GM23338 (cell line): ENCODE measurements at regions not wholly inside any gene's neighbourhood (a gene's known extent, or its start where the extent isn't known, plus 50 kb on each side); places are given as distances from the start of the nearest gene placed in this dataset.
"Not testable (repeated sequence)": the region's sequence is repeated elsewhere in the genome, so short reads cannot be mapped to it uniquely, and the experiment has no call there.

Source experiments
- ATAC-seq: fragments of 200-7000 bp; cut with Tn5 transposase; 3 replicates; pipeline ENCODE4 v1.9.1; 2020
- DNase-seq: peaks from one replicate; pipeline ENCODE4 v3.0.0-alpha.2; 2015; ENCODE audit warnings: low spot score
- H2AFZ ChIP-seq: fragments of 200-600 bp; sonication (generic); 2 replicates; pipeline ENCODE4 v1.8.0; 2016; ENCODE audit warnings: antibody characterized with exemption, mild to moderate bottlenecking, moderate library complexity
- H3F3A ChIP-seq: fragments of 200-600 bp; sonication (generic); replicated peaks from 2 replicates; pipeline ENCODE4 v1.8.0; 2017; ENCODE audit warnings: antibody characterized with exemption, mixed run types, low read depth
- H3K27ac ChIP-seq: fragments of 200-600 bp; sonication (generic); 2 replicates; pipeline ENCODE4 v1.6.1; 2016; ENCODE audit warnings: low read depth
- H3K27me3 ChIP-seq: fragments of 200-600 bp; sonication (generic); 2 replicates; pipeline ENCODE4 v1.8.0; 2016; ENCODE audit warnings: mild to moderate bottlenecking, mixed run types, moderate library complexity; ENCODE audit not compliant: insufficient read depth
- H3K36me3 ChIP-seq: fragments of 200-600 bp; sonication (generic); 2 replicates; pipeline ENCODE4 v1.8.0; 2016; ENCODE audit warnings: mild to moderate bottlenecking; ENCODE audit not compliant: insufficient read depth
- H3K4me1 ChIP-seq: fragments of 200-600 bp; sonication (generic); 2 replicates; pipeline ENCODE4 v1.8.0; 2016; ENCODE audit warnings: mild to moderate bottlenecking, moderate library complexity; ENCODE audit not compliant: insufficient read depth
- H3K4me2 ChIP-seq: fragments of 200-600 bp; sonication (generic); 2 replicates; pipeline ENCODE4 v1.7.1; 2017; ENCODE audit warnings: mixed run types
- H3K4me3 ChIP-seq: fragments of 200-600 bp; sonication (generic); 2 replicates; pipeline ENCODE4 v1.6.1; 2016; ENCODE audit warnings: mixed run types
- H3K79me2 ChIP-seq: fragments of 200-600 bp; sonication (generic); replicated peaks from 2 replicates; pipeline ENCODE4 v1.8.0; 2017; ENCODE audit warnings: mild to moderate bottlenecking; ENCODE audit not compliant: insufficient read depth
- H3K9me2 ChIP-seq: fragments of 200-600 bp; sonication (generic); 2 replicates; pipeline ENCODE4 v1.8.0; 2017; ENCODE audit not compliant: insufficient read depth
- H4K20me1 ChIP-seq: fragments of 200-600 bp; sonication (generic); replicated peaks from 2 replicates; pipeline ENCODE4 v1.8.0; 2017; ENCODE audit warnings: mild to moderate bottlenecking; ENCODE audit not compliant: insufficient read depth
- H3K27ac Mint-ChIP-seq: 2 replicates; pipeline ENCODE4 v1.8.0; 2020; ENCODE audit warnings: inconsistent platforms, mild to moderate bottlenecking, moderate library complexity, mixed read lengths
- H3K27me3 Mint-ChIP-seq: 3 replicates; pipeline ENCODE4 v1.8.0; 2022; ENCODE audit warnings: low read depth, mild to moderate bottlenecking, moderate library complexity, mixed read lengths, inconsistent platforms; ENCODE audit not compliant: insufficient read depth, poor library complexity
- H3K36me3 Mint-ChIP-seq: 3 replicates; pipeline ENCODE4 v1.8.0; 2021; ENCODE audit warnings: low read depth, mild to moderate bottlenecking, inconsistent platforms, moderate library complexity, mixed read lengths
- H3K4me1 Mint-ChIP-seq: 3 replicates; pipeline ENCODE4 v1.8.0; 2020; ENCODE audit warnings: mild to moderate bottlenecking, inconsistent platforms, mixed read lengths
- H3K4me3 Mint-ChIP-seq: 3 replicates; pipeline ENCODE4 v1.8.0; 2021; ENCODE audit warnings: moderate library complexity, mild to moderate bottlenecking, inconsistent platforms, mixed read lengths
- H3K9me3 Mint-ChIP-seq: 3 replicates; pipeline ENCODE4 v1.8.0; 2020; ENCODE audit warnings: moderate library complexity, mild to moderate bottlenecking, inconsistent platforms, mixed read lengths
- CREB1 ChIP-seq: fragments of 250-450 bp; sonication (Bioruptor Pico); IDR thresholded peaks from 2 replicates; pipeline ENCODE4 v1.5.0; 2020; ENCODE audit warnings: low read depth, mild to moderate bottlenecking, moderate library complexity
- ETS1 ChIP-seq: IDR thresholded peaks from 2 replicates; pipeline ENCODE4 v1.6.1; 2016; ENCODE audit warnings: antibody characterized with exemption
- EZH2 ChIP-seq: fragments of 200-600 bp; sonication (generic); IDR thresholded peaks from one replicate; pipeline ENCODE4 v1.8.0; 2017; ENCODE audit warnings: antibody characterized with exemption, mild to moderate bottlenecking, low read depth; ENCODE audit not compliant: unreplicated experiment
- EZH2phosphoT487 ChIP-seq: fragments of 200-600 bp; sonication (generic); IDR thresholded peaks from one replicate; pipeline ENCODE4 v1.8.1; 2018; ENCODE audit warnings: antibody characterized with exemption; ENCODE audit not compliant: unreplicated experiment
- JUNB ChIP-seq: IDR thresholded peaks from one replicate; pipeline ENCODE4 v1.6.1; 2016; ENCODE audit warnings: antibody characterized with exemption; ENCODE audit not compliant: unreplicated experiment
- NANOG ChIP-seq: IDR thresholded peaks from 2 replicates; pipeline ENCODE4 v1.6.1; 2016; ENCODE audit warnings: antibody characterized with exemption, borderline replicate concordance
- POLR2AphosphoS5 ChIP-seq: IDR thresholded peaks from 2 replicates; pipeline ENCODE4 v1.6.1; 2016; ENCODE audit warnings: antibody characterized with exemption, low read depth
- STAT1 ChIP-seq: IDR thresholded peaks from one replicate; pipeline ENCODE4 v1.6.1; 2016; ENCODE audit warnings: antibody characterized with exemption; ENCODE audit not compliant: unreplicated experiment
- ZNF114 ChIP-seq: fragments of 250-450 bp; sonication (Bioruptor Pico); IDR thresholded peaks from 2 replicates; pipeline ENCODE4 v1.5.0; 2020; ENCODE audit warnings: mild to moderate bottlenecking, moderate library complexity
- ZNF331 ChIP-seq: fragments of 250-450 bp; sonication (Bioruptor Pico); IDR thresholded peaks from 2 replicates; pipeline ENCODE4 v1.5.0; 2020; ENCODE audit warnings: low read depth, mild to moderate bottlenecking, moderate library complexity
- ZNF462 ChIP-seq: fragments of 250-450 bp; sonication (Bioruptor Pico); IDR thresholded peaks from 2 replicates; pipeline ENCODE4 v1.5.0; 2020; ENCODE audit warnings: mild to moderate bottlenecking, moderate library complexity
- TF ChIP-seq, protein P1 (sequence below): IDR thresholded peaks from one replicate; pipeline ENCODE4 v1.6.1; 2018; ENCODE audit warnings: antibody characterized with exemption; ENCODE audit not compliant: unreplicated experiment

GRCh38 chr5:164251781-164252180, 746.4 kb downstream of the MAT2B start:
- peaks cover 11% of the 10 kb centered on the region for H3K4me1 ChIP-seq
- peaks cover 24% of the 10 kb centered on the region for H3K4me1 Mint-ChIP-seq
- DNase-seq, H3K36me3 Mint-ChIP-seq, H3K79me2 ChIP-seq, H3K4me3 Mint-ChIP-seq, H3K27me3 Mint-ChIP-seq, H3K36me3 ChIP-seq, H3K27ac ChIP-seq, H3K27me3 ChIP-seq, H3K4me3 ChIP-seq, H3K9me3 Mint-ChIP-seq, ATAC-seq, H3K4me2 ChIP-seq, H3K9me2 ChIP-seq, H3F3A ChIP-seq, H3K27ac Mint-ChIP-seq, H4K20me1 ChIP-seq, H2AFZ ChIP-seq: not testable (repeated sequence)

DNA sequence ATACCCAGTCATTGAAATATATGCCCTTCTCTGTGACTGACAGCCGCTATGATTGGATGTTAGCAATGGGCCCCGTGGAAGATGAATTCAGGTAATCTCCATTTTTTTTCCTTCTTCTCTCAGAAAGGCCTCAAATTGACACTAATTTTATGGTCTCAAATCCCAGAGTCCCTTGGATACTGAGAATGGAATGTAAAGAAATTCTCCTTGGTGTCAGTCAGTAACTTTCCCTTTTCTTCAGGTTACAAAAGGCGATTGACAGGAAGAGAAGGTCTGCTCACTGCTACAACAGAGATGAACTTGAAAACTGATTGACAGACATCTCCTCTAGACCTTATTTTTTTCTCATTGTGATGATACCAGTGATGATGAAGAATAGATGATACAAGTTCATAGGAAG, 748.3 kb downstream of the MAT2B start:
- H3K4me1 ChIP-seq: peaks cover 11% of the 10 kb centered on the region
- Mint-ChIP-seq H3K27me3 (no peaks in the 10 kb centered on the region), H3K4me3 (no peak overlapping the region), H3K36me3 (no peaks in the 10 kb centered on the region), H3K9me3 (no peaks in the 10 kb centered on the region; the same call in 2 of the 3 replicates), H3K27ac (no peak overlapping the region), H3K4me1 (peaks cover 24% of the 10 kb centered on the region)
- no peaks in the 10 kb centered on the region for H3K9me2 ChIP-seq
- H3K79me2 ChIP-seq: no peaks in the 10 kb centered on the region
- no peaks in the 10 kb centered on the region for H3K36me3 ChIP-seq
- no peaks in the 10 kb centered on the region for H4K20me1 ChIP-seq
- no peak overlapping the region for H3K4me2 ChIP-seq
- no peaks in the 10 kb centered on the region for H3F3A ChIP-seq
- no peak overlapping the region for H3K27ac ChIP-seq
- no peak for DNase-seq
- no peak for ATAC-seq
- no peak overlapping the region for H3K4me3 ChIP-seq
- H3K27me3 ChIP-seq: no peaks in the 10 kb centered on the region
- no peak overlapping the region for H2AFZ ChIP-seq
- TF ChIP-seq ZNF331: no peak
- no peak for TF ChIP-seq EZH2
- TF ChIP-seq, protein P1, sequence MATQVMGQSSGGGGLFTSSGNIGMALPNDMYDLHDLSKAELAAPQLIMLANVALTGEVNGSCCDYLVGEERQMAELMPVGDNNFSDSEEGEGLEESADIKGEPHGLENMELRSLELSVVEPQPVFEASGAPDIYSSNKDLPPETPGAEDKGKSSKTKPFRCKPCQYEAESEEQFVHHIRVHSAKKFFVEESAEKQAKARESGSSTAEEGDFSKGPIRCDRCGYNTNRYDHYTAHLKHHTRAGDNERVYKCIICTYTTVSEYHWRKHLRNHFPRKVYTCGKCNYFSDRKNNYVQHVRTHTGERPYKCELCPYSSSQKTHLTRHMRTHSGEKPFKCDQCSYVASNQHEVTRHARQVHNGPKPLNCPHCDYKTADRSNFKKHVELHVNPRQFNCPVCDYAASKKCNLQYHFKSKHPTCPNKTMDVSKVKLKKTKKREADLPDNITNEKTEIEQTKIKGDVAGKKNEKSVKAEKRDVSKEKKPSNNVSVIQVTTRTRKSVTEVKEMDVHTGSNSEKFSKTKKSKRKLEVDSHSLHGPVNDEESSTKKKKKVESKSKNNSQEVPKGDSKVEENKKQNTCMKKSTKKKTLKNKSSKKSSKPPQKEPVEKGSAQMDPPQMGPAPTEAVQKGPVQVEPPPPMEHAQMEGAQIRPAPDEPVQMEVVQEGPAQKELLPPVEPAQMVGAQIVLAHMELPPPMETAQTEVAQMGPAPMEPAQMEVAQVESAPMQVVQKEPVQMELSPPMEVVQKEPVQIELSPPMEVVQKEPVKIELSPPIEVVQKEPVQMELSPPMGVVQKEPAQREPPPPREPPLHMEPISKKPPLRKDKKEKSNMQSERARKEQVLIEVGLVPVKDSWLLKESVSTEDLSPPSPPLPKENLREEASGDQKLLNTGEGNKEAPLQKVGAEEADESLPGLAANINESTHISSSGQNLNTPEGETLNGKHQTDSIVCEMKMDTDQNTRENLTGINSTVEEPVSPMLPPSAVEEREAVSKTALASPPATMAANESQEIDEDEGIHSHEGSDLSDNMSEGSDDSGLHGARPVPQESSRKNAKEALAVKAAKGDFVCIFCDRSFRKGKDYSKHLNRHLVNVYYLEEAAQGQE: no peak
- no peak for TF ChIP-seq CREB1 (CRISPR knock-in tag)
- TF ChIP-seq ZNF114 (CRISPR knock-in tag): no peak
- no peak for TF ChIP-seq EZH2phosphoT487
- no peak for TF ChIP-seq POLR2AphosphoS5
- no peak for TF ChIP-seq NANOG
- TF ChIP-seq STAT1: no peak
- no peak for TF ChIP-seq ZNF462
- no peak for TF ChIP-seq ETS1
- no peak for TF ChIP-seq JUNB
